Mucosa of stomach (tissue), 1 donor: ENCODE measurements at regions not wholly inside any gene's neighbourhood (a gene's known extent, or its start where the extent isn't known, plus 50 kb on each side); places are given as distances from the start of the nearest gene placed in this dataset.

Experiments used
- H3K27me3 ChIP-seq: one replicate; pipeline ENCODE4 v1.7.0; 2013; ENCODE audit warnings: mild to moderate bottlenecking, low read length; ENCODE audit not compliant: control insufficient read depth, insufficient read depth
- H3K36me3 ChIP-seq: one replicate; pipeline ENCODE4 v1.7.0; 2013; ENCODE audit warnings: low read length; ENCODE audit not compliant: control insufficient read depth, insufficient read depth
- H3K4me1 ChIP-seq: one replicate; pipeline ENCODE4 v1.7.0; 2013; ENCODE audit warnings: mild to moderate bottlenecking, low read length; ENCODE audit not compliant: control insufficient read depth, insufficient read depth
- H3K4me3 ChIP-seq: one replicate; pipeline ENCODE4 v1.7.0; 2013; ENCODE audit warnings: low read length
- H3K9ac ChIP-seq: one replicate; pipeline ENCODE4 v1.7.0; 2013; ENCODE audit warnings: mild to moderate bottlenecking, low read length, moderate library complexity
- H3K9me3 ChIP-seq: one replicate; pipeline ENCODE4 v1.7.0; 2013; ENCODE audit warnings: mild to moderate bottlenecking, low read length, moderate library complexity; ENCODE audit not compliant: control insufficient read depth
- donor health status: Pancreatic carcinoma.

GRCh38 chr18:78689606-78690005 is 290.0 kb upstream of the SALL3 start:
- H3K4me1 ChIP-seq = no peaks in the 10 kb centered on the region
- no peaks in the 10 kb centered on the region for H3K27me3 ChIP-seq
- no peaks in the 10 kb centered on the region for H3K9me3 ChIP-seq
- H3K9ac ChIP-seq = no peak overlapping the region
- H3K4me3 ChIP-seq = no peak overlapping the region
- H3K36me3 ChIP-seq = no peaks in the 10 kb centered on the region

- Histone ChIP-seq H3K27me3 (no peaks in the 10 kb centered on the region), H3K9ac (no peak overlapping the region), H3K4me3 (no peak overlapping the region), H3K4me1 (no peaks in the 10 kb centered on the region), H3K9me3 (no peaks in the 10 kb centered on the region), H3K36me3 (no peaks in the 10 kb centered on the region)
Measured at GRCh38 chr18:78692105-78692504, 287.5 kb upstream of the SALL3 start.

GRCh38 chr18:78693429-78693828 is 286.2 kb upstream of the SALL3 start:
- Histone ChIP-seq H3K4me1 (no peaks in the 10 kb centered on the region), H3K4me3 (no peak overlapping the region), H3K9me3 (no peaks in the 10 kb centered on the region), H3K27me3 (no peaks in the 10 kb centered on the region), H3K36me3 (no peaks in the 10 kb centered on the region), H3K9ac (no peak overlapping the region)

GRCh38 chr18:78696698-78697435 is 282.8 kb upstream of the SALL3 start:
- Histone ChIP-seq H3K9me3 (no peaks in the 10 kb centered on the region), H3K36me3 (no peaks in the 10 kb centered on the region), H3K9ac (no peak overlapping the region)

GRCh38 chr18:78697446-78697845 is 282.2 kb upstream of the SALL3 start:
- H3K27me3 ChIP-seq = no peaks in the 10 kb centered on the region
- no peaks in the 10 kb centered on the region for H3K9me3 ChIP-seq
- H3K9ac ChIP-seq = no peak overlapping the region
- no peak overlapping the region for H3K4me3 ChIP-seq
- no peaks in the 10 kb centered on the region for H3K36me3 ChIP-seq
- no peaks in the 10 kb centered on the region for H3K4me1 ChIP-seq

More at GRCh38 chr18:78696698-78697435, 282.8 kb upstream of the SALL3 start:
- Histone ChIP-seq H3K27me3 (no peaks in the 10 kb centered on the region), H3K4me1 (no peaks in the 10 kb centered on the region), H3K4me3 (no peak overlapping the region)

- no peaks in the 10 kb centered on the region for H3K27me3 ChIP-seq
- no peaks in the 10 kb centered on the region for H3K4me1 ChIP-seq
- H3K36me3 ChIP-seq = no peaks in the 10 kb centered on the region
Measured at GRCh38 chr18:78698914-78699313, 280.7 kb upstream of the SALL3 start.

GRCh38 chr18:78699499-78699898 is 280.1 kb upstream of the SALL3 start:
- H3K36me3 ChIP-seq = no peaks in the 10 kb centered on the region
- no peak overlapping the region for H3K9ac ChIP-seq
- H3K27me3 ChIP-seq = no peaks in the 10 kb centered on the region
- no peaks in the 10 kb centered on the region for H3K4me1 ChIP-seq
- no peak overlapping the region for H3K4me3 ChIP-seq
- H3K9me3 ChIP-seq = no peaks in the 10 kb centered on the region

More at GRCh38 chr18:78698914-78699313, 280.7 kb upstream of the SALL3 start:
- H3K4me3 ChIP-seq = no peak overlapping the region
- H3K9me3 ChIP-seq = no peaks in the 10 kb centered on the region
- H3K9ac ChIP-seq = no peak overlapping the region

- Histone ChIP-seq H3K36me3 (no peaks in the 10 kb centered on the region), H3K4me1 (no peaks in the 10 kb centered on the region), H3K9ac (no peak overlapping the region), H3K27me3 (no peaks in the 10 kb centered on the region), H3K9me3 (no peaks in the 10 kb centered on the region), H3K4me3 (no peak overlapping the region)
Measured at GRCh38 chr18:78701771-78702396, 277.7 kb upstream of the SALL3 start.

- no peak overlapping the region for H3K4me3 ChIP-seq
- H3K27me3 ChIP-seq = no peaks in the 10 kb centered on the region
- H3K4me1 ChIP-seq = no peaks in the 10 kb centered on the region
- H3K9me3 ChIP-seq = no peaks in the 10 kb centered on the region
- H3K9ac ChIP-seq = no peak overlapping the region
- H3K36me3 ChIP-seq = no peaks in the 10 kb centered on the region
Measured at GRCh38 chr18:78703291-78703690, 276.3 kb upstream of the SALL3 start.

GRCh38 chr18:78704971-78705461 is 274.6 kb upstream of the SALL3 start:
- no peaks in the 10 kb centered on the region for H3K36me3 ChIP-seq
- H3K4me3 ChIP-seq = no peak overlapping the region
- H3K4me1 ChIP-seq = no peaks in the 10 kb centered on the region
- no peak overlapping the region for H3K9ac ChIP-seq
- no peaks in the 10 kb centered on the region for H3K27me3 ChIP-seq
- no peaks in the 10 kb centered on the region for H3K9me3 ChIP-seq

- Histone ChIP-seq H3K9ac (no peak overlapping the region), H3K36me3 (no peaks in the 10 kb centered on the region), H3K4me1 (no peaks in the 10 kb centered on the region), H3K9me3 (no peaks in the 10 kb centered on the region), H3K4me3 (no peak overlapping the region), H3K27me3 (no peaks in the 10 kb centered on the region)
Measured at GRCh38 chr18:78709261-78709809, 270.3 kb upstream of the SALL3 start.

- Histone ChIP-seq H3K4me3 (no peak overlapping the region), H3K27me3 (no peaks in the 10 kb centered on the region), H3K9ac (no peak overlapping the region), H3K4me1 (no peaks in the 10 kb centered on the region), H3K9me3 (no peaks in the 10 kb centered on the region), H3K36me3 (no peaks in the 10 kb centered on the region)
Measured at GRCh38 chr18:78711316-78711715, 268.3 kb upstream of the SALL3 start.
